ENCODE measurements at regions not wholly inside any gene's neighbourhood (a gene's known extent, or its start where the extent isn't known, plus 50 kb on each side); places are given as distances from the start of the nearest gene placed in this dataset.

DNA sequence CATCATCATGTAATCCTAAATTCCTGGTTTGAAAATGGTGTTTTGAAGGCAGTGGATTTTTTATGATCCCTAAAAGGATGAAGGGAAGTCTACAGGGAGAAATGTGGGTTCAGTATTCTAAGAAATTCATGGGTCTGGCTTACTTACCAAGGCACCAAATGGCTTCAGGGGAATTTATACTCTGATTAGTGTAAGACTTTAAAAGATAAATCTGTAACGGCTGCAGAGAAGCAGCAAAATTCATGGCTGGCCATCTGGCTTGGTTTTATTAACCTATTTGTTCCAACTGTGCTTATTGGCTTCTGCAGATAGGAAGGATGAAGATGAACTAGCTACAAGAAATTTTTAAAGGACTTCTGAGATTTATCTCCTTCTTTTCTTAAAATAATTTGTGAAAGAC lies 222.8 kb downstream of the TENT4A start:
- TF ChIP-seq, protein P1, sequence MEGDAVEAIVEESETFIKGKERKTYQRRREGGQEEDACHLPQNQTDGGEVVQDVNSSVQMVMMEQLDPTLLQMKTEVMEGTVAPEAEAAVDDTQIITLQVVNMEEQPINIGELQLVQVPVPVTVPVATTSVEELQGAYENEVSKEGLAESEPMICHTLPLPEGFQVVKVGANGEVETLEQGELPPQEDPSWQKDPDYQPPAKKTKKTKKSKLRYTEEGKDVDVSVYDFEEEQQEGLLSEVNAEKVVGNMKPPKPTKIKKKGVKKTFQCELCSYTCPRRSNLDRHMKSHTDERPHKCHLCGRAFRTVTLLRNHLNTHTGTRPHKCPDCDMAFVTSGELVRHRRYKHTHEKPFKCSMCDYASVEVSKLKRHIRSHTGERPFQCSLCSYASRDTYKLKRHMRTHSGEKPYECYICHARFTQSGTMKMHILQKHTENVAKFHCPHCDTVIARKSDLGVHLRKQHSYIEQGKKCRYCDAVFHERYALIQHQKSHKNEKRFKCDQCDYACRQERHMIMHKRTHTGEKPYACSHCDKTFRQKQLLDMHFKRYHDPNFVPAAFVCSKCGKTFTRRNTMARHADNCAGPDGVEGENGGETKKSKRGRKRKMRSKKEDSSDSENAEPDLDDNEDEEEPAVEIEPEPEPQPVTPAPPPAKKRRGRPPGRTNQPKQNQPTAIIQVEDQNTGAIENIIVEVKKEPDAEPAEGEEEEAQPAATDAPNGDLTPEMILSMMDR (conservative IDR thresholded peaks at IDR 0.05; ENCODE audit: low read length) = no peak
- H3K4me3 ChIP-seq (ENCODE audit: low read length) = no peak overlapping the region
- no peak for DNase-seq (ENCODE audit: low read depth)

DNA sequence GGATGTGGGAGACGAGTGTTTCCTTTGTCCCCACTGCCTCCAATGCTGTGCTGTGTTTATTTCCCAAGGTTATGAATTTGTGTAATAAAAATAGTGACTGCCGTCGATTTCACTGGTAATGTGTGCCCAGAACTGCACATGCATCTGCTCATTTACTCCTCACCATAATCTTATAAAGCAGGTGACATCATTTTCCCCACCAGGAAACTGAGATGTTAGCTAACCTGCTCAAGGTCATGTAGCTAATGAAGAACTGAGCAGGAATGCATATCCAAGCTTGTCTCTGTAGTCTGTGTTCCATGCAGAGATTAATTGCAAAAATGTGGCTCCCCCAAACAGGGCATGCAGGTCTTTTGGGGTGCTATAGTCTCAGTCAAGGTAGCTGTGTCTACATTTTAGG lies 224.4 kb downstream of the TENT4A start:
- TF ChIP-seq, protein P1 (conservative IDR thresholded peaks at IDR 0.05; ENCODE audit: low read length) = no peak
- H3K4me3 ChIP-seq (ENCODE audit: low read length) = no peak overlapping the region
- DNase-seq (ENCODE audit: low read depth) = no peak

DNA sequence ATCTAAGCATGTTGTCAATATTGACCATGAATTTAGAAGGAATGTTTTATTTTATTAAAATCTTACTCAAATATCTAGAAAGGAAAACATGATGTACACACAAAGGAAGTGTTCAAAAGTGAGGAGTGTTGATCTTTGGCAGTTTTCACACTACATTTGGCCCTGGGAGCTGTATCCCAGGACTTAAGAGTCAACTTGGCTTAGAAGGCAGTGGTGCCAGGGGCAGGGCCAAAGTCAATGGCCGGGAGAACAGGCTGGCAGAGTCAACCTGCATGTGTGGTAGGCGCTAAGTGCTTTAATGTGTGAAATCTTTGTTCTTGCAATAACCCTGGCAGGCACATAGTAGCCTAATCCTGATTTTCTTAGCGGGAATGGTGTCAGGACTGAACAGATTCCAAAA lies 228.4 kb downstream of the TENT4A start:
- H3K4me3 ChIP-seq (ENCODE audit: low read length) = no peak overlapping the region
- TF ChIP-seq, protein P1 (conservative IDR thresholded peaks at IDR 0.05; ENCODE audit: low read length) = no peak
- no peak for DNase-seq (ENCODE audit: low read depth)

DNA sequence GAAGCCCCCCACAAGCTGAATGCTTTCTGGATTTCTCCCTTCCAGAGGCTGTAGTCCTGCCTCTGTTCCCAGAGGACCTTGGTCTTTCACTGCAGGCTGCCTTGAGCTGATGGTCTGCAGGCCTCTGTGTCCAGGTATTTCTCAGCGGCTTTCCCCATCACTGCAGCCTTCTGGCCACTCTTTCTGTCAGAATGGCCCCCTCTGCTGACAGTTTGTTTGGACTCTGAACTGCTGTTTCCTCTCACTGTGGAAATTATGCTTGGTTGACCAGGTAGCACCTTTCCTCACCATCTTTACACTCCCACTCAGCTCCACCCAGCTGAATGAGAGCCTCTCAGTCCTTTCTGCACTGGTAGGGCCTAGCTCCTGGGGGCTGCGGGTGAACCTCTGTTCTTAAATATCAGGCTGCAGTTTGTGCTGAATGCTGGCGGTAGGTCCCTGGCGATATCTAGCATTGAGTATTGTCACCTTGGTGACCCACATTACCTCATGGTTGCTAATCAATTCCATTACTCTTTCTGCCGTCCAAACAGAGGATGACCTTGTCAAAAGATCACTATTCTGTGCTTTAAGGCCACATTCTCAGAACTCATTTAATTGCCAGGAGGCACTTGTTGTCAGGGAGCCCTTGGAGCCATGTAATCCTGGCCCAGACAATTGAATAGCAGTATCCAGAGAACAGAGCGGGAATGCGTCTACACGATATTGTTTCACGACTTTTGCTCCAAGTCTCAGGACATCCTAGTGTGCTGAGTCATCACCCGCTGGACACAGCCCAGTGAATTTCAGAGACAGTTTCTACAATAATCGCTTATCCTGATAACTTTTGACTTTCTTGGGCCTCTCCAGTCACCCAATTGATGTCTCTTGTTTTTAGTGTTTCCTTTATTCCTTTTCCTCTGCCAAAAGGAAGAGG lies 230.2 kb downstream of the TENT4A start:
- no peak overlapping the region for H3K4me3 ChIP-seq (ENCODE audit: low read length)
- TF ChIP-seq, protein P1 (conservative IDR thresholded peaks at IDR 0.05; ENCODE audit: low read length) = no peak
- DNase-seq (ENCODE audit: low read depth) = no peak

DNA sequence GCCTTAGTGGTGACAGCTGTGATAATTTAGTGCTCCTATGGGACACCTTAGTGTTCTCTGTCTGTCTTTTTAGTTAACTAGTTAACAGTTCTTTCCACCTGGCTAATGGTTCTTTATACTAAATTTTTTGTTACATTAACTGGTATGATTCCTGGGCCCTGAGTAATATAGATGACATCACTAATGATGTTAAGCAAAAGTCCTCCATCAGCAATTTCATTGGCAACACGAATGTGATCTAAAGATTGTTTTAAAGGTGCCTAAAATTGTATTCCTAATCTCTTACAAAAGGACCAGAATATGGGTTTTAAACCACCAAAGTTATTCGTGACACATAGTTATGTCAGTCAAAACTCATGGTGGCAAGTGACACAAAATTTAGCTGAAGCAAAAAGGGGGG lies 235.3 kb downstream of the TENT4A start:
- TF ChIP-seq, protein P1 (conservative IDR thresholded peaks at IDR 0.05; ENCODE audit: low read length) = no peak
- no peak for DNase-seq (ENCODE audit: low read depth)
- H3K4me3 ChIP-seq (ENCODE audit: low read length) = no peak overlapping the region

DNA sequence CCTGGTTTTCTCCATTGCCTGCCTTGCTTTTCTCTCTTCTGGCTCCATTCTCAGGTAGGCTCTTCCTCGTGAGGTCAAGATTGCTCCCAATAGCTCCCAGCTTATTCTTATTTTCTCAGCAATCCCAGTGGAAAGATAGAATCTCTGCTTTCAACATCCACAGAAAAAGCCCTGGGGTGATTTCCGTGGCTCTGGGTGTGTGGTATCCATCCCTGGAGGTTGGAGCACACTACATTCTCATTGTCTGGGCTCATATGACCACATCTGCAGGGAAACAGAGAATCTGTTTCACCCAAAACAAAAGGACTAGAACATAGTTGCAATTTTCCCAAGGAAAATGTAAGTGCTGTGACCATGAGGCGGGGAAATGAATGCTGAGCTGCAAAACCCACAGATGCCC lies 236.0 kb downstream of the TENT4A start:
- TF ChIP-seq, protein P1 (conservative IDR thresholded peaks at IDR 0.05; ENCODE audit: low read length) = no peak
- DNase-seq (ENCODE audit: low read depth) = no peak
- H3K4me3 ChIP-seq (ENCODE audit: low read length) = no peak overlapping the region

DNA sequence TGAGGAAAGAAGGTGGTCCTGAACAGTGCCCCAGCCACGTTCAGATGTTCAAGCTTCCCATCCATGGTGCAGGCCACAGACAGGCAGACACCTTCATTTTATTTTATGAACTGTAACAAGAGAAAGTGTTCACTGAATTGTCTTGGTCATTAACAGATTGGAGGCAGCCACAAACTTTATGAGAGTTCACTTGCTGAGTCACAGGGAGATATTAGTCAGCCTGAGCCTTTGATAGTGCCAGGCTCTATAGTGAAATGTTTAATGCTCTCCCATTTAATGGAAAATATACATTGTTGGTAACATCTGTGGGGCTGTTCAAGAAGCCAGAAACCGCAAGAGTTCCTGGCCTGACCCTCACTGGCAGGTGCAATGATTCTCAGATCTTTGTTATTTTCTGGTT lies 237.0 kb downstream of the TENT4A start:
- DNase-seq (ENCODE audit: low read depth) = no peak
- TF ChIP-seq, protein P1 (conservative IDR thresholded peaks at IDR 0.05; ENCODE audit: low read length) = no peak
- H3K4me3 ChIP-seq (ENCODE audit: low read length) = no peak overlapping the region

Measured in AG10803 (cell line).